ENCODE measurements at regions not wholly inside any gene's neighbourhood (a gene's known extent, or its start where the extent isn't known, plus 50 kb on each side); places are given as distances from the start of the nearest gene placed in this dataset. TPM values are rescaled to one million over a fixed set of nuclear protein-coding genes. Genes with fewer than 3 reads are reported as not detected.
"Not testable (repeated sequence)": the region's sequence is repeated elsewhere in the genome, so short reads cannot be mapped to it uniquely, and the experiment has no call there.

DNA sequence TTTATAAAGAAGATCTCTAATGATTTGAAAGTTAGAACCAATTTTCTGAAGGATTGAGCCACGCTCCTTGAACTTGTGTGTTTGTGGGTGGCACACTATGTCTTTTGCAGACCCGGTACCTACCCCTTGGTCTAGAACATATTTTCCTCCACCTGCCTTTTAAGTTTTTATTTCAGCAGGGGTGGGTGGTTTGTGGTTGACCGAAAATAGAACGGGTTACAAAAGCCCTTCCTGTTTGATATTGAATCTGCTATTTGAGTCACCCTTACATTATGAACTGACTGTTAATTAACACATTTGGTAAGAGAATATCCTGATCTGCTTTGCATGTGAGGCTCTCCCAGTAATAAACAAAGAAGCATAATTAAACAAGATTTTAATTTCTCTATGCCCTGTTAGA is 697.5 kb downstream of the GOLGA6L6 start:
- not testable (repeated sequence) for H3K4me3 ChIP-seq (ENCODE audit: low read length); H2AK5ac ChIP-seq (ENCODE audit: low read length); H2BK120ac ChIP-seq (ENCODE audit: low read depth, low read length); H4K8ac ChIP-seq (ENCODE audit: low read depth, low read length); H3K27ac ChIP-seq (ENCODE audit: low read depth, low read length); H2BK15ac ChIP-seq (replicated peaks; ENCODE audit: low read depth); H3K4me2 ChIP-seq (ENCODE audit: low read length); H3K79me2 ChIP-seq (ENCODE audit: control insufficient read depth, insufficient read depth, low read length); H3K79me1 ChIP-seq (ENCODE audit: low read length); DNase-seq; H3K18ac ChIP-seq (ENCODE audit: low read length); H3K23ac ChIP-seq (ENCODE audit: low read length); H4K5ac ChIP-seq (ENCODE audit: low read length); H3K9ac ChIP-seq (ENCODE audit: low read length); H3K56ac ChIP-seq (ENCODE audit: low read length); H3K4ac ChIP-seq (ENCODE audit: low read depth, low read length); H3K36me3 ChIP-seq (ENCODE audit: control insufficient read depth, insufficient read depth, low read length); H3K27me3 ChIP-seq (ENCODE audit: insufficient read depth, low read length, poor library complexity); H2BK5ac ChIP-seq (ENCODE audit: low read length); H3K4me1 ChIP-seq (ENCODE audit: control insufficient read depth, low read depth, low read length)
- WGBS (ENCODE audit: extremely low coverage, insufficient coverage, low lambda C conversion rate) = no CpG with 5 or more reads among the region's 4 CpGs

Small RNA genes in the stretch of these regions (small RNA-seq; reads per million reads assigned to genes)
- gene AC138701.2 (ENCODE audit: insufficient read depth) = not detected
- gene IGHD1OR15-1A (ENCODE audit: insufficient read depth) = not detected
- not detected for gene IGHD2OR15-2A (ENCODE audit: insufficient read depth)
- not detected for gene IGHD3OR15-3A (ENCODE audit: insufficient read depth)
- not detected for gene IGHD4OR15-4A (ENCODE audit: insufficient read depth)
- gene IGHD5OR15-5A (ENCODE audit: insufficient read depth) = not detected
- gene RN7SL584P (ENCODE audit: insufficient read depth) = not detected
- gene RNU6-978P (ENCODE audit: insufficient read depth) = not detected

Measured in mesendoderm (in vitro differentiated cells).